MCF 10A (cell line): ENCODE measurements at regions not wholly inside any gene's neighbourhood (a gene's known extent, or its start where the extent isn't known, plus 50 kb on each side); places are given as distances from the start of the nearest gene placed in this dataset.

Experiments
- BruUV-seq: library from RNA; stranded (reverse); fragments of 400-500 nt; replicated peaks from 2 replicates; lab custom pipeline; 2021; lab: Mats Ljungman, UMichigan
- CTCF ChIA-PET: fragments of 300-600 bp; sonication (Branson Sonifier 250); formaldehyde crosslinking; extraction: SDS; loops from one replicate; lab custom pipeline; 2021; ENCODE audit warnings: antibody characterized with exemption, inconsistent platforms; lab: Yijun Ruan, JAX
- POLR2A ChIA-PET: fragments of 300-600, 350-650 bp; sonication (Branson Sonifier 250); formaldehyde crosslinking; extraction: SDS; loops from one replicate; lab custom pipeline; 2020; ENCODE audit warnings: antibody characterized with exemption, inconsistent platforms; lab: Yijun Ruan, JAX
- DNase-seq: peaks from one replicate; pipeline ENCODE4 v3.0.0-alpha.2; 2018; ENCODE audit not compliant: unreplicated experiment
- H3K27ac Mint-ChIP-seq: one replicate; pipeline ENCODE4 v1.8.0; 2022; ENCODE audit warnings: mild to moderate bottlenecking, low read depth, mixed read lengths; ENCODE audit not compliant: unreplicated experiment
- H3K27me3 Mint-ChIP-seq: one replicate; pipeline ENCODE4 v1.8.0; 2022; ENCODE audit warnings: mixed read lengths; ENCODE audit not compliant: insufficient read depth, unreplicated experiment
- H3K36me3 Mint-ChIP-seq: one replicate; pipeline ENCODE4 v1.8.0; 2022; ENCODE audit warnings: mild to moderate bottlenecking, moderate library complexity, mixed read lengths; ENCODE audit not compliant: insufficient read depth, unreplicated experiment
- H3K4me1 Mint-ChIP-seq: one replicate; pipeline ENCODE4 v1.8.0; 2022; ENCODE audit warnings: mixed read lengths; ENCODE audit not compliant: insufficient read depth, unreplicated experiment
- H3K4me3 Mint-ChIP-seq: one replicate; pipeline ENCODE4 v1.8.0; 2022; ENCODE audit warnings: mild to moderate bottlenecking, moderate library complexity, mixed read lengths; ENCODE audit not compliant: unreplicated experiment
- H3K9me3 Mint-ChIP-seq: one replicate; pipeline ENCODE4 v1.8.0; 2022; ENCODE audit warnings: mixed read lengths; ENCODE audit not compliant: unreplicated experiment
- CTCF ChIP-seq: fragments of 200-600 bp; IDR thresholded peaks from one replicate; pipeline ENCODE4 v1.8.0; 2022; ENCODE audit warnings: antibody characterized with exemption, mild to moderate bottlenecking; ENCODE audit not compliant: unreplicated experiment
- intact Hi-C: fragments of 100-400 bp; cut with micrococcal nuclease; formaldehyde crosslinking; loops from 2 replicates; pipeline ENCODE4 v1.14.1; 2022

GRCh38 chr15:31483986-31484951 is 157.6 kb downstream of the KLF13 start:
- BruUV-seq = no TSS peak
- ChIA-PET POLR2A (no interaction called here), CTCF (interaction anchor here (0.5 to 0.6 kb wide), 2 partner anchors 43 to 44 kb away, joined by 3 to 4 read pairs; no protein-coding TSS in a partner anchor)
- no peaks in the 10 kb centered on the region for H3K9me3 Mint-ChIP-seq
- no peak overlapping the region for H3K4me3 Mint-ChIP-seq
- H3K4me1 Mint-ChIP-seq = peaks cover 16% of the 10 kb centered on the region
- TF ChIP-seq CTCF = no peak
- H3K27ac Mint-ChIP-seq = no peak overlapping the region
- no peaks in the 10 kb centered on the region for H3K36me3 Mint-ChIP-seq
- intact Hi-C loops = no loop called here
- H3K27me3 Mint-ChIP-seq = no peaks in the 10 kb centered on the region
- no peak for DNase-seq

- H3K4me1 Mint-ChIP-seq = peaks cover 23% of the 10 kb centered on the region
- no peak overlapping the region for H3K27ac Mint-ChIP-seq
- no peak overlapping the region for H3K4me3 Mint-ChIP-seq
- no peaks in the 10 kb centered on the region for H3K36me3 Mint-ChIP-seq
- DNase-seq = no peak
- intact Hi-C loops = loop anchor here (5.0 kb wide), 2 partner anchors 358 to 493 kb away; partner anchors contain the start of gene MTMR10
- no TSS peak for BruUV-seq
- no peaks in the 10 kb centered on the region for H3K9me3 Mint-ChIP-seq
- H3K27me3 Mint-ChIP-seq = no peaks in the 10 kb centered on the region
- TF ChIP-seq CTCF = no peak
- ChIA-PET CTCF (no interaction called here), POLR2A (no interaction called here)
These were observed 158.4 kb downstream of the KLF13 start for GRCh38 chr15:31484986-31485385.

- TF ChIP-seq CTCF = no peak
- H3K36me3 Mint-ChIP-seq = no peaks in the 10 kb centered on the region
- H3K9me3 Mint-ChIP-seq = no peaks in the 10 kb centered on the region
- H3K4me1 Mint-ChIP-seq = peaks cover 23% of the 10 kb centered on the region
- no peak for DNase-seq
- H3K4me3 Mint-ChIP-seq = no peak overlapping the region
- intact Hi-C loops = loop anchor here (5.0 kb wide), 2 partner anchors 358 to 493 kb away; partner anchors contain the start of gene MTMR10
- no peaks in the 10 kb centered on the region for H3K27me3 Mint-ChIP-seq
- ChIA-PET POLR2A (no interaction called here), CTCF (interaction anchor here (5.7 kb wide), 1 partner anchor 49 kb away, joined by 116 read pairs; no protein-coding TSS in a partner anchor)
- H3K27ac Mint-ChIP-seq = no peak overlapping the region
- no TSS peak for BruUV-seq
These were observed 158.8 kb downstream of the KLF13 start for GRCh38 chr15:31485431-31485830.

GRCh38 chr15:31485911-31486461 is 159.4 kb downstream of the KLF13 start:
- no TSS peak for BruUV-seq
- DNase-seq = no peak
- H3K4me3 Mint-ChIP-seq = no peak overlapping the region
- intact Hi-C loops = loop anchor here (5.0 kb wide), 2 partner anchors 359 to 494 kb away; partner anchors contain the start of gene MTMR10
- ChIA-PET CTCF (interaction anchor here (3.6 to 6.2 kb wide), 5 partner anchors 11 to 285 kb away, joined by 20 to 116 read pairs (median 67); no protein-coding TSS in a partner anchor), POLR2A (interaction anchor here (1.9 kb wide), 1 partner anchor 21 kb away, joined by 5 read pairs; no protein-coding TSS in a partner anchor)
- peaks cover 23% of the 10 kb centered on the region for H3K4me1 Mint-ChIP-seq
- H3K27ac Mint-ChIP-seq = no peak overlapping the region
- no peak for TF ChIP-seq CTCF
- no peaks in the 10 kb centered on the region for H3K9me3 Mint-ChIP-seq
- no peaks in the 10 kb centered on the region for H3K36me3 Mint-ChIP-seq
- no peaks in the 10 kb centered on the region for H3K27me3 Mint-ChIP-seq
